ENCODE measurements at regions not wholly inside any gene's neighbourhood (a gene's known extent, or its start where the extent isn't known, plus 50 kb on each side); places are given as distances from the start of the nearest gene placed in this dataset.

GRCh38 chr2:176388861-176389260 is 119.6 kb downstream of the MTX2 start:
- Mint-ChIP-seq H3K27me3 (ENCODE audit: low read depth) (peaks cover 11% of the 10 kb centered on the region), H3K4me3 (no peak overlapping the region), H3K36me3 (ENCODE audit: low read depth) (no peaks in the 10 kb centered on the region), H3K4me1 (ENCODE audit: low read depth) (no peaks in the 10 kb centered on the region), H3K9me3 (no peaks in the 10 kb centered on the region), H3K27ac (no peak overlapping the region)
- no peak for DNase-seq (ENCODE audit: low spot score)

- no peaks in the 10 kb centered on the region for H3K36me3 Mint-ChIP-seq (ENCODE audit: low read depth)
- H3K27ac Mint-ChIP-seq: no peak overlapping the region
- peaks cover 12% of the 10 kb centered on the region for H3K27me3 Mint-ChIP-seq (ENCODE audit: low read depth)
- no peaks in the 10 kb centered on the region for H3K4me1 Mint-ChIP-seq (ENCODE audit: low read depth)
- no peaks in the 10 kb centered on the region for H3K9me3 Mint-ChIP-seq
- DNase-seq (ENCODE audit: low spot score): no peak
- H3K4me3 Mint-ChIP-seq: no peak overlapping the region
These were observed 121.3 kb downstream of the MTX2 start for GRCh38 chr2:176390276-176391147.

GRCh38 chr2:176391148-176391419 is 121.8 kb downstream of the MTX2 start:
- Mint-ChIP-seq H3K36me3 (ENCODE audit: low read depth) (no peaks in the 10 kb centered on the region), H3K27me3 (ENCODE audit: low read depth) (peaks cover 16% of the 10 kb centered on the region), H3K9me3 (no peaks in the 10 kb centered on the region), H3K27ac (no peak overlapping the region), H3K4me3 (no peak overlapping the region), H3K4me1 (ENCODE audit: low read depth) (no peaks in the 10 kb centered on the region)
- no peak for DNase-seq (ENCODE audit: low spot score)

GRCh38 chr2:176392249-176392648 is 123.0 kb downstream of the MTX2 start:
- Mint-ChIP-seq H3K9me3 (no peaks in the 10 kb centered on the region), H3K4me3 (no peak overlapping the region), H3K36me3 (ENCODE audit: low read depth) (no peaks in the 10 kb centered on the region), H3K4me1 (ENCODE audit: low read depth) (no peaks in the 10 kb centered on the region), H3K27me3 (ENCODE audit: low read depth) (peaks cover 17% of the 10 kb centered on the region), H3K27ac (no peak overlapping the region)
- DNase-seq (ENCODE audit: low spot score): no peak

- DNase-seq (ENCODE audit: low spot score): no peak
- H3K27ac Mint-ChIP-seq: no peak overlapping the region
- no peak overlapping the region for H3K4me3 Mint-ChIP-seq
- no peaks in the 10 kb centered on the region for H3K36me3 Mint-ChIP-seq (ENCODE audit: low read depth)
- H3K9me3 Mint-ChIP-seq: no peaks in the 10 kb centered on the region
- H3K4me1 Mint-ChIP-seq (ENCODE audit: low read depth): no peaks in the 10 kb centered on the region
- peaks cover 19% of the 10 kb centered on the region for H3K27me3 Mint-ChIP-seq (ENCODE audit: low read depth)
These were observed 123.6 kb downstream of the MTX2 start for GRCh38 chr2:176392744-176393414.

- Mint-ChIP-seq H3K9me3 (no peaks in the 10 kb centered on the region), H3K27ac (no peak overlapping the region), H3K27me3 (ENCODE audit: low read depth) (peaks cover 19% of the 10 kb centered on the region), H3K4me3 (no peak overlapping the region), H3K36me3 (ENCODE audit: low read depth) (no peaks in the 10 kb centered on the region), H3K4me1 (ENCODE audit: low read depth) (no peaks in the 10 kb centered on the region)
- no peak for DNase-seq (ENCODE audit: low spot score)
These were observed 126.1 kb downstream of the MTX2 start for GRCh38 chr2:176395273-176395854.

GRCh38 chr2:176398243-176399073 is 129.2 kb downstream of the MTX2 start:
- Mint-ChIP-seq H3K9me3 (no peaks in the 10 kb centered on the region), H3K36me3 (ENCODE audit: low read depth) (no peaks in the 10 kb centered on the region)
- DNase-seq (ENCODE audit: low spot score): no peak

GRCh38 chr2:176399074-176399598 is 129.9 kb downstream of the MTX2 start:
- Mint-ChIP-seq H3K27ac (no peak overlapping the region), H3K4me1 (ENCODE audit: low read depth) (no peaks in the 10 kb centered on the region), H3K36me3 (ENCODE audit: low read depth) (no peaks in the 10 kb centered on the region), H3K27me3 (ENCODE audit: low read depth) (peaks cover 33% of the 10 kb centered on the region), H3K4me3 (no peak overlapping the region), H3K9me3 (no peaks in the 10 kb centered on the region)
- DNase-seq (ENCODE audit: low spot score): no peak

More at GRCh38 chr2:176398243-176399073, 129.2 kb downstream of the MTX2 start:
- H3K4me3 Mint-ChIP-seq: no peak overlapping the region
- peaks cover 31% of the 10 kb centered on the region for H3K27me3 Mint-ChIP-seq (ENCODE audit: low read depth)
- H3K27ac Mint-ChIP-seq: no peak overlapping the region
- H3K4me1 Mint-ChIP-seq (ENCODE audit: low read depth): no peaks in the 10 kb centered on the region

- H3K27ac Mint-ChIP-seq: no peak overlapping the region
- H3K9me3 Mint-ChIP-seq: no peaks in the 10 kb centered on the region
- no peaks in the 10 kb centered on the region for H3K36me3 Mint-ChIP-seq (ENCODE audit: low read depth)
- no peak overlapping the region for H3K4me3 Mint-ChIP-seq
- no peak for DNase-seq (ENCODE audit: low spot score)
- no peaks in the 10 kb centered on the region for H3K4me1 Mint-ChIP-seq (ENCODE audit: low read depth)
- H3K27me3 Mint-ChIP-seq (ENCODE audit: low read depth): peaks cover 25% of the 10 kb centered on the region
These were observed 136.2 kb downstream of the MTX2 start for GRCh38 chr2:176405477-176405876.

GRCh38 chr2:176407706-176408105 is 138.5 kb downstream of the MTX2 start:
- DNase-seq (ENCODE audit: low spot score): no peak
- no peak overlapping the region for H3K4me3 Mint-ChIP-seq
- no peaks in the 10 kb centered on the region for H3K4me1 Mint-ChIP-seq (ENCODE audit: low read depth)
- H3K9me3 Mint-ChIP-seq: no peaks in the 10 kb centered on the region
- H3K27ac Mint-ChIP-seq: no peak overlapping the region
- no peaks in the 10 kb centered on the region for H3K36me3 Mint-ChIP-seq (ENCODE audit: low read depth)
- H3K27me3 Mint-ChIP-seq (ENCODE audit: low read depth): peaks cover 30% of the 10 kb centered on the region

- Mint-ChIP-seq H3K4me3 (no peak overlapping the region), H3K27me3 (ENCODE audit: low read depth) (peaks cover 39% of the 10 kb centered on the region), H3K4me1 (ENCODE audit: low read depth) (no peaks in the 10 kb centered on the region), H3K9me3 (no peaks in the 10 kb centered on the region), H3K36me3 (ENCODE audit: low read depth) (no peaks in the 10 kb centered on the region), H3K27ac (no peak overlapping the region)
- DNase-seq (ENCODE audit: low spot score): no peak
These were observed 140.4 kb downstream of the MTX2 start for GRCh38 chr2:176409671-176410070.

GRCh38 chr2:176412136-176412535 is 142.9 kb downstream of the MTX2 start:
- H3K27me3 Mint-ChIP-seq (ENCODE audit: low read depth): peaks cover 44% of the 10 kb centered on the region
- no peaks in the 10 kb centered on the region for H3K36me3 Mint-ChIP-seq (ENCODE audit: low read depth)
- no peaks in the 10 kb centered on the region for H3K9me3 Mint-ChIP-seq
- H3K27ac Mint-ChIP-seq: no peak overlapping the region
- H3K4me3 Mint-ChIP-seq: no peak overlapping the region
- H3K4me1 Mint-ChIP-seq (ENCODE audit: low read depth): no peaks in the 10 kb centered on the region
- no peak for DNase-seq (ENCODE audit: low spot score)

- Mint-ChIP-seq H3K4me1 (ENCODE audit: low read depth) (no peaks in the 10 kb centered on the region), H3K4me3 (no peak overlapping the region), H3K36me3 (ENCODE audit: low read depth) (no peaks in the 10 kb centered on the region), H3K27ac (no peak overlapping the region), H3K9me3 (no peaks in the 10 kb centered on the region), H3K27me3 (ENCODE audit: low read depth) (peaks cover 49% of the 10 kb centered on the region)
- DNase-seq (ENCODE audit: low spot score): no peak
These were observed 144.5 kb downstream of the MTX2 start for GRCh38 chr2:176413786-176414185.

All from T-helper 2 cell treated with Interferon-gamma antibody and Interleukin-4, amounts not matched to agents 5 μg/mL and 100 μg/mL, for 36 hours (primary cell).